Activated naive CD8-positive, alpha-beta T cell (primary cell): ENCODE measurements at regions not wholly inside any gene's neighbourhood (a gene's known extent, or its start where the extent isn't known, plus 50 kb on each side); places are given as distances from the start of the nearest gene placed in this dataset.

Experiments used
- H3K27ac Mint-ChIP-seq: one replicate; pipeline ENCODE4 v1.8.0; 2021; ENCODE audit warnings: mixed read lengths
- H3K27me3 Mint-ChIP-seq: one replicate; pipeline ENCODE4 v1.8.0; 2021; ENCODE audit warnings: mixed read lengths
- H3K36me3 Mint-ChIP-seq: one replicate; pipeline ENCODE4 v1.8.0; 2021; ENCODE audit warnings: mixed read lengths
- H3K4me1 Mint-ChIP-seq: one replicate; pipeline ENCODE4 v1.8.0; 2021; ENCODE audit warnings: low read depth, mixed read lengths
- H3K4me3 Mint-ChIP-seq: one replicate; pipeline ENCODE4 v1.8.0; 2021; ENCODE audit warnings: mild to moderate bottlenecking, mixed read lengths
- H3K9me3 Mint-ChIP-seq: one replicate; pipeline ENCODE4 v1.8.0; 2021; ENCODE audit warnings: low read depth, mixed read lengths

DNA sequence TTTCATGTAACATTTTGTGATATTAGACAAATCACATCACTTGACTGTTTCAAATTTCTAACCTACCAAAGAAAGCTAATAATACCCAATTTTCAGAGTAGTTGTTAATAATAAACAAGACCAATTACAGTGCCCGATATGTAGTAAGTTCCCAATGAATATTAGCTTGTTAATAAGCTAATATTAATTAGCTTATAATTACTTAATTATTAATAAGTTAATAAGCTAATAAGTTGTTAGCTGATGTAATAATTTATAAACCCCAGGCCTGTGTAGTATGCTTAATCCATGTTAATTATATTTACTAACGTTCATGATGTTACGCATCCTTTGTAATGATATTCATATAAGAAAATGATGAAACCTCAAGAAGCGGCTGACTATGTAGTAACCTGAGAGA, 643.8 kb upstream of the KIRREL3 start:
- H3K4me3 Mint-ChIP-seq, result no peak overlapping the region
- H3K27ac Mint-ChIP-seq, result no peak overlapping the region
- H3K27me3 Mint-ChIP-seq, result no peaks in the 10 kb centered on the region
- no peaks in the 10 kb centered on the region for H3K9me3 Mint-ChIP-seq
- no peaks in the 10 kb centered on the region for H3K4me1 Mint-ChIP-seq
- H3K36me3 Mint-ChIP-seq, result no peaks in the 10 kb centered on the region

DNA sequence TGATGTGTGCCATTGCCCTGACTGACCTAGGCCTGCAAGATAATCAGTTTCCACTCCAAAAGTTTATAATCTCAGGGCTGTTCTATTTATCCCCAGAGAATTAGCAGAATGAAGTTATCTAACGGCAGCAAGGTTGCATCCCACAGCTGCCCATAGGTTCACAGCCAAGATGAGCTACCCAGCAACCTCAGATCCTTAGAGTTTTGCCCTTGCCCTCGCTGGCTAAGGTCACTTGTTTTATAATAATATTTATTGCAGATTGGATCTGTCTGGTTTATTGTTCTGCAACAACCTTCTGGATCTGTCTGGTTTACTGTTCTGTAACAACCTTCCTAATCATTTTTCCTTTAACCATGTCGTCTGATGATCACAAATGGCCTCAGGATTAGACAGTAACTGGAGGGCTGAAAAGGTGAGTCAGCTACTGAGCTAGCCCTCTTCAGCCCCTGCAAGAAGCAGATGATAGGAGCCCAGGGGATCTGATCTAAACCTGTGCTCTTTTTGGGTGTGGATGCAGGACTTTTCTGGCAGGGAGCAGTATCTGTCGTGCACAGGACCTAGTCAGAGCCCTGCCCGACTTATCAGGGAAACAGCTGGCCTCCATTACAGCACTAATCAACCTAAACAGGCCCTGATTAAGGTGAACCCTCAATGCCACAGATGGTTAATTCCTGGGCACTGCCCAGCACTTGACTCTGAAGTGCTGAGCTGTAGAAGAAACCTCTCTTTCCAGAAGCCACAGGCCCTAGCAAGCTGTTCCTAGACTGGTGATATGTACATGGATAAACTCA, 642.9 kb upstream of the KIRREL3 start:
- no peaks in the 10 kb centered on the region for H3K36me3 Mint-ChIP-seq

DNA sequence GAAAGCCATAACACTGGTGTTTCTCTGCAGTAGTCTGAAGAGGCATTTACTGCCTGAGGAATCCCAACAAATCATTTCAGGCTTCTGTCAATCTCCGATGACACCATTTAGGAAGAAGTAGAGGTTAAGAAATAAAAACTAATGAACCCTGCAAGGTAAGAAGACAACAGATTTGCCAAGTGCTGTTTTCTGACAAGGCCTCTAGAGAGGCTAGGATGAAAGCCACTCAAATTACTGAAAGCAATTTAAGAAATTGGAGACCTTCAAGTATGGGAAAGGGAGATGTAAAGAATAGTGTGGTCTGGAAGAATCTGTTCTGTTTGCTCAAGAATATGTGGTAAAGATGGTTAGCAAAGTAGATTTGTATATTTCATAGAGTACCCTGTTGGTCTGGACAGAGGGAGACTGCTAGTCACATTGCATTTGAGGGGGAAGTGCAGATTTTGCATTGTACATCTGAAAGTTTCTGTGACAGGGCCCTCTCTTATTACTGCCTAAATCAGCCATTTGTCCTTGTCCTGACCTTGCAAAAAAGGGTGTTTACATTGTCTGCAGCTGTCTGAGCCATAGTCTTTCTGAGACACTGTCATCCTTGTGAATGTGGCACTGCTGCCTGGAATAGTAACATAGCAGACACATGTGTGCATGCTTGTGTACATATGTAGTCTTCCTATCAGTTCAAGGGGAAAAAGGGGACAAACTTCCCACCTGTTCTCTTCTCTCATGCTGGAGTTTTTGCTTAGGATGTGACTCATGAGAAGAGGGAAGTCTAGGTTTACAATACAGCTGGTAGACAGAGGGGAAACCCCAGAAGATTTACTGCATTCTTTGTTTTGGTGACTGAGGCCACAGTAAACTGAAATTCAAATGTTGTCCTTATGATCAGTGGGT, 640.2 kb upstream of the KIRREL3 start:
- no peaks in the 10 kb centered on the region for H3K9me3 Mint-ChIP-seq
- H3K27ac Mint-ChIP-seq, result no peak overlapping the region
- H3K4me3 Mint-ChIP-seq, result no peak overlapping the region
- no peaks in the 10 kb centered on the region for H3K36me3 Mint-ChIP-seq
- no peaks in the 10 kb centered on the region for H3K27me3 Mint-ChIP-seq
- no peaks in the 10 kb centered on the region for H3K4me1 Mint-ChIP-seq

More for the DNA sequence above, 642.9 kb upstream of the KIRREL3 start:
- Mint-ChIP-seq H3K27ac (no peak overlapping the region), H3K27me3 (no peaks in the 10 kb centered on the region), H3K4me1 (no peaks in the 10 kb centered on the region), H3K9me3 (no peaks in the 10 kb centered on the region), H3K4me3 (no peak overlapping the region)

DNA sequence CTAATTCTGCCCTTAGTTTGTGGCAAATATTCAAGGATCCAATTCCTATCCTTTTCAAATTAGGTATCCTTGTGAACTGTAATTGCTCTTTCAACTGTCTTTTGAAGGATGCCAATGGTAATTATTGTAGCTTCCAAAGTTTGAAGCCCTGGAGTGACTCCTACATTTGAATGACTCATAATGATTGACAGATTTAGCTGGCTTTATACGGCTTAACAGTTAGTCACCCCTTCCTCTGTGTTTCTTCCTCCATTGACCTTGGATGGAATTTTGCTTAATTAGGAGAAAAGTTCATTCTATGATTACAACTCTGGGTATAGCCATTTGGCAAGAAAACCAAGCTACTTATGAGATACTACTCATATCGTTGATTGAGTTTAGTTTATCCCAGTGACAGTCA, 639.3 kb upstream of the KIRREL3 start:
- H3K4me1 Mint-ChIP-seq, result no peaks in the 10 kb centered on the region
- H3K9me3 Mint-ChIP-seq, result no peaks in the 10 kb centered on the region
- H3K4me3 Mint-ChIP-seq, result no peak overlapping the region
- no peaks in the 10 kb centered on the region for H3K27me3 Mint-ChIP-seq
- no peak overlapping the region for H3K27ac Mint-ChIP-seq
- no peaks in the 10 kb centered on the region for H3K36me3 Mint-ChIP-seq

DNA sequence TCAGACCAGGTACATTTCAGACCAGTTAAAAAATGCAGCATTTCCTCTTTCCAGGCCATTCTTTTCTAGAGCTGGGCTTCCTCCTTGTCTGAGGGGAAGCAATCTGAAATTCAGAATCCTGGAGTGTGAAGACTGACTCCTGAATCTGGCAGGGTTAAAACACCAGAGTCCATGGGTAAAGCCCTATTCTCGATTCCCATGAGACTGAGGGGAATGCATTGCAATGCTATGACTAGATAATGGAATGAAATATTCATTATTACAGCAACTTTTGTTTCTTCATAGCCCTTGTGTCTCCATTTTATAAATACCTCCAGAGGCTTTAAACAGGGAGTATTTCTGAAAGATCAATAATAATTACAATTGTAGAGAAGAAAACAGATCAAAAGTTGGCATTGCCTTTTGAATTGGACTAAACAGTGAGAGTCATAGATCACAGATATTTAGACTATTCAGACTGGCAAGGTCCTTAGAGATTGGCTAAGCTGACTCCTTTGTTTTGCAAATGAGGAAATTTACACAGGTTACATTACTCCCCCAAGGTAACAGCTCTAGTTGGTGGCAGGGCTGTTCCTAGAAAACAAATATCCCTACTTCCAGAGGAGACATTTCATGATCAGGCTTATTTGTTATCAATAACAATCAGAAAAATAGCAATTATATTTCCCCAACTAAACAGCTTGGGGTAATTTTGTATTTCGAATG, 632.6 kb upstream of the KIRREL3 start:
- H3K36me3 Mint-ChIP-seq, result no peaks in the 10 kb centered on the region
- no peak overlapping the region for H3K27ac Mint-ChIP-seq
- no peaks in the 10 kb centered on the region for H3K27me3 Mint-ChIP-seq
- no peaks in the 10 kb centered on the region for H3K4me1 Mint-ChIP-seq
- H3K9me3 Mint-ChIP-seq, result no peaks in the 10 kb centered on the region
- no peak overlapping the region for H3K4me3 Mint-ChIP-seq

DNA sequence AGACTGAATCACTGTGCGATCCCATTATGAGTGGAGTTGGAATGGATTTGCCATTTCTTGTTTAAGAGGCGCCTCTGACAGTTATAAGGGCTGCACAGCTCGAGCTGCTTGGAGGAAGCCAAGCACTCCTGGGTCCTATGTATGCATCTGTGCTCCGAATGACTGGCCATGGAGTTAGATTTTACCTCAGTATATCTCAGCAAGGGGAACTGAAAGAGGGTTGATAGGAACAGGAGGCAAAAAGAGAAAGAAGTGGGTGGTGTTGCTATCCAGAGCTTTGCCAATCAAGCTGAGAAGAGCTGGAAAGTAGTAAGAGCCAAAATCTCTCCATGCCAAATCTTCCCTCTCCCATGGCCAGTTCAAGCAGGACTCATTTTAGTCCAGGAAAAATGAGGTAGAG, 632.0 kb upstream of the KIRREL3 start:
- Mint-ChIP-seq H3K27ac (no peak overlapping the region), H3K9me3 (no peaks in the 10 kb centered on the region), H3K4me3 (no peak overlapping the region), H3K4me1 (no peaks in the 10 kb centered on the region), H3K27me3 (no peaks in the 10 kb centered on the region), H3K36me3 (no peaks in the 10 kb centered on the region)

DNA sequence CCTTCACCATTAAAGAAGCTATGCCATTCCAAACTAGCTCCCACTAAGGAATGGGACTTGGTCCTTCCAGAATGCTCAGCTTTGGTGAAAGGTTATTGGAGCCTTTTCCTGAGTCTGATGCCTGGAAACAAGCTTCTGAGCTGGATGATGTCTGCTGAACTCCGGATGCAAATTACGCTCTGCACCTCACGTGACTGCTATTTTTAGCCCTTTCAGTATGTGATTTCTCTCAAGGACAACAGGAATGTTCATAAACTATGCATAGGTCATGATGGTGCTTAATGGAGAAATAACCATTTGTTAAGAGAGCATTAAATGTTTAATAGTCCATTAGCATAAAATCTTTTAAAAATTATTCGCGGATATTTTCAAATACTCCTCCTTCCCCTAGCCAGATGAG, 631.4 kb upstream of the KIRREL3 start:
- H3K4me3 Mint-ChIP-seq, result no peak overlapping the region
- H3K4me1 Mint-ChIP-seq, result no peaks in the 10 kb centered on the region
- no peak overlapping the region for H3K27ac Mint-ChIP-seq
- H3K27me3 Mint-ChIP-seq, result no peaks in the 10 kb centered on the region
- no peaks in the 10 kb centered on the region for H3K9me3 Mint-ChIP-seq
- no peaks in the 10 kb centered on the region for H3K36me3 Mint-ChIP-seq

DNA sequence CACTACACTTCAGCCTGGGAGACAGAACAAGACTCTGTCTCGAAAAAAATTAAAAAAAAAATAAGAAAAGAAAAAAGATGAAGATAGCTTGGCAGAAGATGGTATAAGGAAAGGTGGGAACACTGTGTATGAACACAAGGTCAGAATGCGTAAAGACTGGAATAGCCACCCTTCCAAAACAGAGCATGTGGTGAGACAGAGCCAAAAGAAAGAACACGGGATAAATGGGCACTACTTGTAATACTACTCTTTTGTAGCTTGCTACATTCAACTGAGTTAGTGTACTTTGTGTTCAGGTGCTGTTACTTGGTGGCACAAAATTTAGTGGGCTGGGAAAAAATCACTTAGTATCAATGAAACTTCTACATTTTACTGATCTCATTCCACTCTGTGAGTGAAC, 628.6 kb upstream of the KIRREL3 start:
- Mint-ChIP-seq H3K27ac (no peak overlapping the region), H3K4me3 (no peak overlapping the region), H3K9me3 (no peaks in the 10 kb centered on the region), H3K4me1 (no peaks in the 10 kb centered on the region), H3K27me3 (no peaks in the 10 kb centered on the region), H3K36me3 (no peaks in the 10 kb centered on the region)

DNA sequence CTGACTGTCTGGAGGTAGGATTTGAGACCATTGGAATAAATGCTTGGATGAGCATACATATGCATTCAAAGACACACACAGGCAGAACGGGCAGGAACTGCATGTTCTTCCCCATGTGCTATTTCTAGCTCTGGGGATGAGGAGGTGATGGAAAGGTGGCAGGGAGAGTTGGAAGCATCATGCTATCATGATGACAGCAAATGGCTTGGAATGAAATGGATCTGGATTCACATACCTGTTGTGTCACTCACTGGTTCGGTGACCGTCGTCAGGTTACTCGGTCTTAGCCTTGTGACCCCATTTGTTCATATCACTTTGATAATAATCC, 627.9 kb upstream of the KIRREL3 start:
- Mint-ChIP-seq H3K9me3 (no peaks in the 10 kb centered on the region), H3K36me3 (no peaks in the 10 kb centered on the region), H3K4me3 (no peak overlapping the region), H3K27ac (no peak overlapping the region), H3K27me3 (no peaks in the 10 kb centered on the region), H3K4me1 (no peaks in the 10 kb centered on the region)

DNA sequence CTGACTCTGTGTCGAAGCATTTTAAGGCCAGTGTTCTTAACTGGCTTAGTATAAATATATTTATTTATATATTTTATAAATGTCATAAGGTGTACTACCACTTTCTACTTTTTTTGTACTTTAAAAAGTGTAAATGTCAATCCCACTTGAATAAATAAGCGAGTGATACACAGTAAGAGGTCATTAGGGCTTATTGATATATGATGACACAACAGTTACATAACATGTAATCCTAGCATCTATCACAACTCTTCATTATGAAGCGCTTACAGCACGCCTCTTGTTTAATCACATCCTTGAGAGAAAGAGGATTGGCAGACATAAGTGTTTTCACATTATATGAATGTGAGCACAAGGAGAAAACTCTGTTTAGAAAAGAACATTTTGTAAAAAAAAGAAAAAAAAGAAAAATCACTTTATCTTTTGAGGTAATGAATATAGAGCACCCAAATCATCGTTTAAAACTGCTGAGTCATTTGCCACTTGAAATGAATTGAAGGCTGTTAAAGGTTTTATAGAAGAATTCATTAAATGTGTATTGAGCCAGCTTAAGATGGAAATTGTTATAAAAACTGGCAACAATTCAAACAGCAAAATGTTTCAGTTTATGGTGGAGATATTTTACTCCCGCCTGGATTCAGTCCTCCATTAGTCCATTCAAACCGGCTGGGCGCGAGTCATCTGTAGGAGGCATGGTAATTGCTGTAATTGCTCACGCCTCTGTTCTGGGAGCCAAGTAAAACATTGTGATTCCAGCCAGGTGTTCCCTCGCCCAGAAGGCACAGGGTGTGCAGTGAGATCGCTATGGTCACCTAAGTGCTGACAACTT, 627.3 kb upstream of the KIRREL3 start:
- no peaks in the 10 kb centered on the region for H3K27me3 Mint-ChIP-seq
- H3K4me3 Mint-ChIP-seq, result no peak overlapping the region
- no peak overlapping the region for H3K27ac Mint-ChIP-seq
- no peaks in the 10 kb centered on the region for H3K4me1 Mint-ChIP-seq
- no peaks in the 10 kb centered on the region for H3K9me3 Mint-ChIP-seq
- no peaks in the 10 kb centered on the region for H3K36me3 Mint-ChIP-seq

DNA sequence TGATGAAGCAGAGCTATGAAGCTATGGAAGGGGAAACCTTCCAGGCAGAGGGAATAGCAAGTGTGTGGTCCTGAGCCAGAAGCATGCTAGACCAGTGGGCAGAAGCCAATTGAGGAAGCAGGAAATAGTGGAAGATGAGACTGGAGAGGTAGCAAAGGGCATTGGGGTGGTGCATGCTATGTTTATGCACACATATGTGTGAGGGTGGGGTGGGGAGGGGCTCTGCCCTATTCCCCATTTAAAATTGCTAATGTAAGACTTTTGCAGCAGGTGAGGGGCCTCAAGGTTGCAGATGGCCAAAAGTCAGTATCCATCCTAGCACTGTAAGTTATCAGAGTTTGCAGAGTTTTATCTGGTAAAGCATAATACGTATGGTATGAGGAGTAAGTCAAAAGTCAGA, 626.6 kb upstream of the KIRREL3 start:
- H3K9me3 Mint-ChIP-seq, result no peaks in the 10 kb centered on the region
- H3K27ac Mint-ChIP-seq, result no peak overlapping the region
- H3K27me3 Mint-ChIP-seq, result no peaks in the 10 kb centered on the region
- H3K4me1 Mint-ChIP-seq, result no peaks in the 10 kb centered on the region
- H3K4me3 Mint-ChIP-seq, result no peak overlapping the region
- no peaks in the 10 kb centered on the region for H3K36me3 Mint-ChIP-seq

DNA sequence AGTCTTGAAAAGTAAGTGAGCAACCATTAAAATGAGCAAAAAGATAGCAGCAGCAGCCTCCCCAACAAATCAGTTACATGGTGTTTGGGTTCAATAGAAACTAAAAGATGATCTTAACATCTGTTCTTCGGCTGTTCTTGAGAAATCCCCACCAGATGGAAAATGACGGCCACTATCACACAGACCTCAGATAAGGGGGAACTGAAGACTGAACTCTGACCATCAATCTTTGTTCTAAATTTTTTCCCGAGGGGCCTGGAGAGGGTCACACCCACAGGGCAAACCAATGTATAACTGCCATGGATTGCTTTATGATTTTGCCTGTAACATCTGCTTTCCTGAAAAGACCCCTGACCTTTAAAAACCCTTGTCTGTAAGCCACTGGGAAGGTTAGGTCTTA, 624.8 kb upstream of the KIRREL3 start:
- no peaks in the 10 kb centered on the region for H3K4me1 Mint-ChIP-seq
- H3K36me3 Mint-ChIP-seq, result no peaks in the 10 kb centered on the region
- H3K27ac Mint-ChIP-seq, result no peak overlapping the region
- H3K9me3 Mint-ChIP-seq, result no peaks in the 10 kb centered on the region
- no peak overlapping the region for H3K4me3 Mint-ChIP-seq
- H3K27me3 Mint-ChIP-seq, result peaks cover 2% of the 10 kb centered on the region

DNA sequence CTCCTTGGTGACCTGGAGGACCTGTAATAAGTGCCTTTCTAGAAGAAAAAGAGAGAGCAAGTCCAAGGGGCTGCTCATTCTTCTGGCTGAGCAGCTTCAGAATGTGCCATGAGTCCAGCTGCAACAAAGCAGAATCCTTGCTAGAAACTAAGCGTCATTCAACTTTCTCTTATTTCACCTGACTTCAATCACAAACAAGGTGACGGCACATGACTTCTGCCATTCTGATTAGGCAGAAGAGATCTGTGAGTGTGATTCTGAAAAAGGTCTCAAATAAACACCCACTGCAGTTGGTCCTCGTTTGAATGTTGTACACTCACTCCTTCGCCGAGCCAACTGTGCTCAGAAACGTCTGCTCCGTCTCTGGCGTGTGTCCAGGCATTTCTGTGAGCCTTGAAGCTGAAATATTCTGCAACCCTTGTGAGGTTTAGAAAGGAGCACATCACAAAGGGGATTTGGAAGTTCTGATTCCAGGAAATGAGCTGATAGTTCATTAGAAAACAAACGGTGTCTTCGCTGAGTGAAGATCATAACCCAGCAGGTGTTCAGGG, 623.8 kb upstream of the KIRREL3 start:
- no peaks in the 10 kb centered on the region for H3K4me1 Mint-ChIP-seq
- no peaks in the 10 kb centered on the region for H3K36me3 Mint-ChIP-seq
- H3K27ac Mint-ChIP-seq, result no peak overlapping the region
- H3K4me3 Mint-ChIP-seq, result no peak overlapping the region
- peaks cover 2% of the 10 kb centered on the region for H3K27me3 Mint-ChIP-seq
- H3K9me3 Mint-ChIP-seq, result no peaks in the 10 kb centered on the region

DNA sequence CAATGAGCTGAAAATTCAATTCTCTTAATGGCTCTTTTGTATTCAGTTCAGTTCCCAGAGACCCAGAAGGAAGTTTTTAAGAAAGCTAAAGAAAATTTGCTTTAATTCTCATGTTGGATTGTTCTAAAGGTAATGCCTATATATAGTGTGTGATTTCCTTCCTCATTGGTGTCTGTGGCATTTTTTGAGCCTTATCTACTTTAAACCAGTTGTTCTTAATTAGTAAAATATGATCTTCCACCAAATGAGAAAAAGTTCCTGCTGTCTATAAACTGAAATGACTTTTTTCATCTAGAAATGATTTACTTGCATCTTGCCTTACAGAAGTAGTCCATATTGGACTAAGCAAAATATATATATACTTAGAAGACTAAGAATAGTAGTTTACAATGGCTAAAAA, 622.1 kb upstream of the KIRREL3 start:
- no peak overlapping the region for H3K27ac Mint-ChIP-seq
- no peaks in the 10 kb centered on the region for H3K4me1 Mint-ChIP-seq
- no peak overlapping the region for H3K4me3 Mint-ChIP-seq
- peaks cover 2% of the 10 kb centered on the region for H3K27me3 Mint-ChIP-seq
- no peaks in the 10 kb centered on the region for H3K36me3 Mint-ChIP-seq
- no peaks in the 10 kb centered on the region for H3K9me3 Mint-ChIP-seq
